AG10803 (cell line): ENCODE measurements at regions not wholly inside any gene's neighbourhood (a gene's known extent, or its start where the extent isn't known, plus 50 kb on each side); places are given as distances from the start of the nearest gene placed in this dataset.

Experiments
- DNase-seq: peaks from one replicate; pipeline ENCODE4 v3.0.0; 2010; ENCODE audit warnings: low read depth
- H3K4me3 ChIP-seq: 2 replicates; pipeline ENCODE4 v1.5.1; 2011; ENCODE audit warnings: mild to moderate bottlenecking, low read length, control low read depth
- TF ChIP-seq, protein P1 (sequence below): conservative IDR thresholded peaks from 2 replicates; pipeline ENCODE4 v1.5.1; 2011; ENCODE audit warnings: mild to moderate bottlenecking, low read length, control low read depth, inconsistent platforms

DNA sequence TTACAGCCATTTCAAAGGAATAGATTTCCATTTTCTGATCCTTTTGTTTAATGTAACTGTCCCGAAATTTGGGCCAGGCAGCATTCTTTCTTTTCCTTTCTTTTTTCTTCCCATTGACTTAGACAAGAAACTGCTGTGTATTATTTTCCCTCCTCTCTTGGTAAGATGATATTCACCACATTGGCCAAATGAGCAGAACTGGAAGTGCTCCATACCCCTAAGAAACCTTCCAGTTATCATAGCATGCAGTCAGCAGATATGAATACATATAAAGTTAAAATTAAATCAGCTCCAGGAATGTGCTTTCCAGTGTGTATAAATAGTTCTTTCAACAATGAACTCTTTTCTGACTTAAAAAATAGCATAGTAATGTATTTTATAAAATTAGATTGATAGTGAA, 168.5 kb upstream of the GAS1 start:
- TF ChIP-seq, protein P1, sequence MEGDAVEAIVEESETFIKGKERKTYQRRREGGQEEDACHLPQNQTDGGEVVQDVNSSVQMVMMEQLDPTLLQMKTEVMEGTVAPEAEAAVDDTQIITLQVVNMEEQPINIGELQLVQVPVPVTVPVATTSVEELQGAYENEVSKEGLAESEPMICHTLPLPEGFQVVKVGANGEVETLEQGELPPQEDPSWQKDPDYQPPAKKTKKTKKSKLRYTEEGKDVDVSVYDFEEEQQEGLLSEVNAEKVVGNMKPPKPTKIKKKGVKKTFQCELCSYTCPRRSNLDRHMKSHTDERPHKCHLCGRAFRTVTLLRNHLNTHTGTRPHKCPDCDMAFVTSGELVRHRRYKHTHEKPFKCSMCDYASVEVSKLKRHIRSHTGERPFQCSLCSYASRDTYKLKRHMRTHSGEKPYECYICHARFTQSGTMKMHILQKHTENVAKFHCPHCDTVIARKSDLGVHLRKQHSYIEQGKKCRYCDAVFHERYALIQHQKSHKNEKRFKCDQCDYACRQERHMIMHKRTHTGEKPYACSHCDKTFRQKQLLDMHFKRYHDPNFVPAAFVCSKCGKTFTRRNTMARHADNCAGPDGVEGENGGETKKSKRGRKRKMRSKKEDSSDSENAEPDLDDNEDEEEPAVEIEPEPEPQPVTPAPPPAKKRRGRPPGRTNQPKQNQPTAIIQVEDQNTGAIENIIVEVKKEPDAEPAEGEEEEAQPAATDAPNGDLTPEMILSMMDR: no peak

DNA sequence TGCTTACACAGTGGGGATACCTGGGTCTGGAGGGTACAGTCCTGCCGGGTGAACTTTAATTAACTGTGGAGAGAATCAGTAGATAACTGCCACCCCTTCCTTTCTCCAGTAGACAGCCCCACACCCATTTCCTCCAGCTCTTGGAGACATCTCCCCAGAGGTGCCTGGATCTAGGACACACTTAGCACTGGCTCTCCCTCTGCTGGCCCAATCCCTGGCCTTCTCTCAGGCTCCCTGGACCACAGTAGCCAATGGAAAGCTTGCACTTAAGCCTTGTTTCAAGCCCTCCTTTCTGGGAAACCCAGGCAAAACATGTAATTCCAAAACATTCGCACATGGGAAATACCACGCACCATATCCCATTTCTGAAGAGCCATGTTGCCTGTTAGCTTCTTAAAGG, 169.2 kb upstream of the GAS1 start:
- TF ChIP-seq, protein P1: no peak
- no peak for DNase-seq
- no peak overlapping the region for H3K4me3 ChIP-seq

More for the DNA sequence above, 168.5 kb upstream of the GAS1 start:
- H3K4me3 ChIP-seq: no peak overlapping the region
- DNase-seq: no peak

DNA sequence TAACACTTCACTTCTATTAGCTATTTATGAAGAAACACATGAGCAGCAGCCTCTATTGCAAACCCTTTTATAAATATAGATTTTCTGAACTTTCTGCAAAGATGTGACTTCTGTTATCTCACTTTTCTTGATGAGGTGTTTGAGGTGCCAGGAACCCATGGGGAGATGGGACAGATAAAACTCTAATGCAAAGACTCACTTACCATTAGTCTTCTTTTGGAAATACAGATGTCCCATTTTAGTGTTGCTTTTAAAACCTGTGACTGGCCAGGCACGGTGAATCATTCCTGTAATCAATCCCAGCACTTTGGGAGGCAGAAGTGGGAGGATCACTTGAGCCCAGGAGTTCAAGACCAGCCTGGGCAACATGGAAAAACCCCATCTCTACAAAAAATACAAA, 171.3 kb upstream of the GAS1 start:
- TF ChIP-seq, protein P1: no peak

DNA sequence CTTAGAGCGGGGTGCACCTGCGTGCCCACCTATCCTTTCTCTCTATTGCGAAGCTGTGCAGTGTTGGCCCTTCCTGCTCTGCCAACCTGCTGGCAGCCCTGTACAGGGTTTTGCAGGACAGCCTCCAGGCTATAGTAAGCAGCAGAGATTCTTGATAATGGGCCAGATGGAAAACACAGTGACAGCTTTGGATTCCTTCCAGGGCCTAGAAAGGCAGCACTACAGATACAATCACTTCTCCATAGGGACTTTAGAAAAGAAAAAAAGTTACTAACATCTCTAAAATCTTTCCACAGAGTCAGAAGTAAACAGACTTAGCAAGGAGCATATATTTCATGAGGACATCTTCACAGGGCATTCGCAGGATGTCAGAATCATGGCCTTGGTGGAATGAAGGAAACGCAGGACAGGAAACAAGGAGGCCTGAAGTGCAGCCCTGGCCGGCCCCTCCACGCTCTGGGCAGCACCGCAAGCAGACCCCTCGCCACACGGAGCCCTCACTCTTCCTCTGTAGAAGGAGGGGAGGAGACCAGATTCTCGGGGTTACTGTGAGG, 172.1 kb upstream of the GAS1 start:
- DNase-seq: peak; percentile 84
- no peak overlapping the region for H3K4me3 ChIP-seq
- TF ChIP-seq, protein P1: no peak

More for the DNA sequence above, 171.3 kb upstream of the GAS1 start:
- no peak for DNase-seq
- no peak overlapping the region for H3K4me3 ChIP-seq

DNA sequence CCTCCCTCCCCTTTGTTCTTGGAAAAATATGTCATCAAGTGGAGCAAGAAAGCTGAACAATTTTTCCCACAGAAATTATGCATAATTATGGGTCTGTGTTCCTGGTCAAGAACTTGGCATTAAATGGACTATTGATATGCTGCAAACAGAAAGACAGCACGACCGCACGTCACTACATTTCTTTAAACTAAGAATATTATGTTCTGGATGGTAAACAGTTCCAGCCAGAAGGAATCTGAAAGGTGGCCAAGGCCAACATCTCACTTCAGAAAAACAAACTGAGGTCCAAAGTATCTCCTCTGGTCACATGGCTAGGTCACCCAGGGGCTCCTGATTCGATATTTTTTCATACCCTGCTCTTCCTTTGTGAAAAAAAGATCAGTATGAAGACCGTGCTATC, 173.3 kb upstream of the GAS1 start:
- no peak overlapping the region for H3K4me3 ChIP-seq
- TF ChIP-seq, protein P1: no peak
- no peak for DNase-seq

DNA sequence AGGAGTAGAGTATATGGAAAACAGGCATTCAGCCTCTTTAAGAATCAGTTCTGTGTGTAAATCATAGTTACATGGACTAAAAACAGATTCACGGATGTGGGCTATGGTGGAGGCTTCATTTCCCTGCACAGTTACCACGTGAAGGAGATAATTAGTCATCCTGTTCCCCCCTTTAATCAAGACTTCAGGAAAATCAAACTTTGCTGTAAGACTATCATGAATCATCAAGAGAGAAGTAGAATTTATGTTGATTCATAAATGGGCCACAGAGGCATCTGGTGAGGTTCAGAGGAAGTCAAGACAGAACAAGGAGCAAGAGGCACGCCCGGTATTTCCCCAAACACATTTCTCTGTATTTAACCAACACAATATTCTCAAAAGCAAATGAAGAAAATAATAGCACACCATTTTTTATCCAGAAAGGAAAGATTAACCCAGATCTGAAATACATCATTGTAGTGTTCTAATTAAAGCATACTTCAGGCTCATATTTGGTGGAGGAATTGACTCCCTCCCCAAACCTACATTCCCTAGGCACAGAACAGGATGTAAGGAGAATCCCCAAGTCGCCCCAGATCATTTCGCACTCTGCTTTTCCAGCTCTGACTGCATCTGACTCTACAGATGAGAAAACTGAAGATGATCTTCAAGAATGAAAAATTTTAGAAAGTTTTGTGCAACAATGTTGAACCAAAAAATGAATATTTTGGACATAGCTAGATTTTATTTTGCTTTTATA, 175.8 kb upstream of the GAS1 start:
- peak; percentile 92 for DNase-seq
- TF ChIP-seq, protein P1: no peak

DNA sequence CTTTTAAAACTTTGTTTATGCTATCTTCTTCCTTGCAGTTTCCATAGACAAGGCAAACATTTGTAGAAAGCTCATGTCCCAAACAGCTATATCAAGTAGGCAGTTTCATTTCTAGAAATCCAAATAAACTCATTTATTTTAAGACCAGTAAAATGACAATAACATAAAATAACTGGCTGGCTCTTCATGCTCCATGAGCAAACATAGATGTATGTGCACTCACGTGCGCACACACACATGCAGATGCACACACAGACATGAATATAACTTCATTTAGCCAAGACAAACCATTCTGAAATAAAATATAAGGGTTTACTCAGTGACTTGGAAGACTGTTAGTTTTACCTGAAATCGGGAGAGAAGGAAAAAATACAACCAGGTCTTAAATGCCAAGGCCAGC, 176.5 kb upstream of the GAS1 start:
- H3K4me3 ChIP-seq: no peak overlapping the region

More for the DNA sequence above, 175.8 kb upstream of the GAS1 start:
- no peak overlapping the region for H3K4me3 ChIP-seq

More for the DNA sequence above, 176.5 kb upstream of the GAS1 start:
- TF ChIP-seq, protein P1: no peak
- DNase-seq: no peak
